Stimulated activated CD8-positive, alpha-beta memory T cell treated with anti-CD3 and anti-CD28 coated beads, Interleukin-15, amount 100 ng/mL, for 48 hours (primary cell): ENCODE measurements at regions not wholly inside any gene's neighbourhood (a gene's known extent, or its start where the extent isn't known, plus 50 kb on each side); places are given as distances from the start of the nearest gene placed in this dataset.
"Not testable (repeated sequence)": the region's sequence is repeated elsewhere in the genome, so short reads cannot be mapped to it uniquely, and the experiment has no call there.

ENCODE experiments used
- DNase-seq, 2 donors: peaks; one replicate each; pipeline ENCODE4 v3.0.0-alpha.2; 2020; ENCODE audit warnings: low read depth in 2 of 2

DNA sequence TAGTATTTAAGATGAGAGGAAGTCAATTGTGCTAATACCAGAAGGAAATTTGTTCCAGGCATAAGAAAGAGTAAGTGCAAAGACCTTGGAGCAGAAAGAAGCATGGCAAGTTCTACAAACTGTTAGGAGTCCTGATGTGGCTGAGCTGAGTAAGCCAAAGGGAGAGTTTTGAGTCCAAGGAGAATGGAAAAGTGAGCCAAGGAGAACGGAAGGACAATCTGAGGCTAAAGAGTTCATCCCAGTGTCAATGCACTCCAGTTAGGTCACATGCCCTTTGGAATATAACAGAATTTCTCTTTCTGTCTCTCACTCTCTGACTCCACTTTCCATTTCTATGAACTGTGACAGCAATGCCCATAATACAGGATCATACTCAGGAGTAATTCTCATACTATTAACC, 224.7 kb downstream of the CAAP1 start:
- DNase-seq, result no peak

DNA sequence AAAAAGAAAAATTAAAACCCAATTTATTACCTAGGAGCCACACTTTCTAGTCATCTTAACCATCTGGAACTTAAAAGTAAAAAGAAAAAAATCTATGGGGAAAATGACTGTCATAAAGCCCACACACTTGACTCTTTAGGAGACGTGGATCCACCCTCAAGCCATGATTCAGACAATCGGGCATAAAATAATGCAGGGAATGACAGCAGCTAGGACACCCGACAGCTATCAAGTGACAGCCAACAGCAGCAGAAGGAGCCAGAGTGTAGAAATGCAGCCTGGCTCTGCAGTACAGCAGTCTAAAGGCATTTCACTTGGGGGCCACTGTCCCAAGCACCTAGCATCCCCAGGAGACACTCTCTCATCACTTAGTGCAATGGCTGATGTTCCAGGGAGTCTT, 226.9 kb downstream of the CAAP1 start:
- DNase-seq, result no peak

DNA sequence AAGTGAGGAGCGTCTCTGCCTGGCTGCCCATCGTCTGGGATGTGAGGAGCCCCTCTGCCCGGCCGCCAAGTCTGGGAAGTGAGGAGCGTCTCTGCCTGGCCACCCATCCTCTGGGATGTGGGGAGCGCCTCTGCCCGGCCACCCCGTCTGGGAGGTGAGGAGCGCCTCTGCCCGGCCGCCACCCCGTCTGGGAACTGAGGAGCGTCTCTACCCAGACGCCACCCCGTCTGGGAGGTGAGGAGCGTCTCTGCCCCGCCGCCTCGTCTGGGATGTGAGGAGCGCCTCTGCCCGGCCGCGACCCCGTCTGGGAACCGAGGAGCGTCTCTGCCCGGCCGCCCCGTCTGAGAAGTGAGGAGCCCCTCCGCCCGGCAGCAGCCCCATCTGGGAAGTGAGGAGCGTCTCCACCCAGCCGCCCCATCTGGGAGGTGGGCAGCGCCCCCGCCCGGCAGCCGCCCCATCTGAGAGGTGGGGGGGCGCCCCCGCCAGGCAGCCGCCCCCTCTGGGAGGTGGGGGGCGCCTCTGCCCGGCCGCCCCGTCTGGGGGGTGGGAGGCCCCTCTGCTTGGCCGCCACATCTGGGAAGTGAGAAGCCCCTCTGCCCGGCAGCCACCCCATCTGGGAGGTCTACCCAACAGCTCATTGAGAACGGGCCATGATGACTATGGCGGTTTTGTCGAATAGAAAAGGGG, 228.4 kb downstream of the CAAP1 start:
- not testable (repeated sequence) for DNase-seq

DNA sequence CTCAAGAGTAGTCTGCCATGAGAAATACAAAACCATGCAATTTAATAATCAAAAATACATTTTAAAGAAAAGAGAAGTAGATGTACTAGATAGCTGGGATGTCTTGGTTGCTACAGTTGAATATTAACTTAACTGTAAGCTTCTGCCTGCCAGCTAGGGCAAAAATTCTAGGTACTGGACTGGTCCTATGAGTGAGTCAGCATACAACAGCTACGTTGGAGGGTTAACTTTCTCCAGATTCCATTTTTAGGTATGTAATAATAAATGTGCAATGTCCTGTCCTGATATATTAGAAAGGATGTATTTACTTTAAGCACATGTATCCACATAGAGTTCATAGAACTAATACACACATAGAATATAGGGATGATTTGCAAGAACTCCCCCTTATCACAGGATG, 230.1 kb downstream of the CAAP1 start:
- no peak for DNase-seq

DNA sequence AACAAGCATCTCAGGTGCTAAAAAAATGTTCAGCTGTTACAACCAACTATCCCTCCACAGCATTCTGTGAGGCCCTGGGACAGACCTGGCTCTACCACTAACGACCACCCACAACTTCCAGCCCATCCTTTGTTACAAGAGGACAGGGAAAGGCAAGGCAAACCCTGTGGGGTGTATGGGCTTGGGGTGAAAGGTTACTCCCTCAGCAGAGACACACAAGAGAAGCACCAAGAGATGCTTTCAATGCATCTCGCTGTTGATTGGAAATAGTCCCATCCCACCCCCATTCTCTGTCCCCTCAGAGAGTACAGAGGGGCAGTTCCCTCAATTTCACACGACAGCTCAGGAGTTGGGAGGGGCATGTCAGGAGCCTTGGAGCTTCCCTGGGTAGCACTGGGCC, 234.1 kb downstream of the CAAP1 start:
- DNase-seq, result no peak

DNA sequence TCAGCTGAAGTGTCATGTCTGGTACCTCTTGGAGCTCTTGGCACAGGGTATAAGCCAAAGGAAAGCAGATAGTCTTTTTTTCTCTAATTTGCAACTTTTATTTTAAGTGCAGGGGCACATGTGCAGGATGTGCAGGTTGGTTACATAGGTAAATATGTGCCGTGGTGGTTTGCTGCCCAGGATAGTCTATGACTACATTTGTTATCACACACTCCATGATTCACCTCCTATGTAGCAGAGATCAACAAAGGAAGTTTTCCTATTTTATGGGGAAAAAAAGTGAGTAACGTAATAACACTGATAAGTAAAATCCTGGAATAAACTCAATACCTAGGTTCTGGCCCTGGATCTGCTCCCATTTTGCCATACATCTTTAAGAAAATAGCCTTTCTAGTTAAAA, 234.6 kb downstream of the CAAP1 start:
- no peak for DNase-seq

DNA sequence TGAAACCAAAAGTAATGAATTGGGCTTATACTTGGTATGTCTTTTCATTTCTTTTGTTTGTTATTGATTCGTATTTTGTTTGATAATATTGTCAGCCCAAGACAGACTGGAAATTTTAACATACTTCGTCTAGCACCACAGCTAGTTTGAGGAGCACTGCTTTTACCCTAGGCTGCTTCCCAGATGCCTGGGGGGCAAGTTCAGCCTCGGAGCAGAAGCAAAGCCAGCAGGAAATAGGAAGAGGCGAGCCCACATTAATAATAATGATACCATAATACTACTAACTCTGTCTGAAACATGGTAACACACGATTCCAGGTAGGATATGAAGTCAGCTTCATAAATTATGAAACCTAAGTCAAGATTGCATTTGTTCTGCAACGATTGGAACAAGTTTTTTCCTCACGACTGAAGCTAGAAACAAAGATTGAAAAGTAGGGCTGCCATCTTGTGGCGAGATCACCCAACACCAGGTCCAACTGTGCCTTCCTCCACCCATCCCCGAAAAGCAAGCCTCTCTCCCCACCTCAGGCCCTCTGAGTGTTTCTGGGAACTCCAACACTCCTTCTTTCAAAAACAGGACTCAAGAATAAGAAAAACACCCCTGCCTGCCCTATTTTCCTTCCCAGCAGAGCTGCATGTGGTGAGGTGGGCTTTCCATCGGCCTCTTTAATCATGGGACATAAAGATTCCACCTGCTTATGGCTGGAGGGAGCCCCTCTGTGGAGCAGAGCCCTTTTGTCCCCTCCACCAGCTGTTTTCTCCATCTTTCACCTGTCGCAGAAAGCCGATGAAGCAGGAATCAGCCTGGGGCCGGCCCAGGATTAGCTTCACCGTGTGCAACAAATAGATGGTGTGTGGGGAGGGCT, 236.4 kb downstream of the CAAP1 start:
- DNase-seq, result no peak

DNA sequence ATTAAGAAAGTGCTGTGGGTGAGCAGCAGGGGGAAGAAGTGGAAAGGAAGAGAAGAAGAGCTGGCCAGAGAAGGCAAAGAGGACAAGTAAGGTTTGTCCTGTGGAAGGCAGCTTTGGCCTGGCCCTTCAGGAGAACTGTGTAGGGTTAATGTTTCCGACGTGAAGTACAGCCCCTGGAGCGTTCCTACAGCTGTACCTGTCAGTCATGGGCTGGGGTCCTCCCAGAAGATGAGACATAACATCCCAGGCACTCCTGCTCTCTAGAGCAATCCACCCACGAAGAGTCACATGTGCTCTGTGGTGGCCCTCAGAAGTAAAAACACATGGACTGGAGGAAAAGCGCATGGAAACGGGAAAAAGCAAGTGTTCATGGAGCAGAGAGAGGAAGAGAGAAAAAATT, 237.4 kb downstream of the CAAP1 start:
- no peak for DNase-seq

DNA sequence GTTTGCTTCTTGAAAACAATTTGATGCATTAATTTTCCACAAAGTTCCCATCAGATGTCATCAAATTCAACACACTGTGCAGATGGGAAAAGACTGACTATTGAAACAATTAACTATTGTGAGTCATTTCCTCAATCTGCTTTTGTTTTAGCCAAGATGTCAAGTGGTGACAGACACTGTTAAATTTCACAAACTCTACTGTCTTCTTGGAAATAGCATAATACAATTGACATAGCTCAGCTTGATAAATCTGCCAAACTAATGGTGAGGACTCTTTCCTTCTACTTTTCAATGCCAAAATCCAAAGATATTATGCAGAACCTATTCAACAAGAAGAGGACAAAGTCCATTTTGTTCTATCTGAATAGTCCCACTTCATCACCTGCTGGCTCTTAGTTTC, 242.3 kb downstream of the CAAP1 start:
- DNase-seq, result no peak

DNA sequence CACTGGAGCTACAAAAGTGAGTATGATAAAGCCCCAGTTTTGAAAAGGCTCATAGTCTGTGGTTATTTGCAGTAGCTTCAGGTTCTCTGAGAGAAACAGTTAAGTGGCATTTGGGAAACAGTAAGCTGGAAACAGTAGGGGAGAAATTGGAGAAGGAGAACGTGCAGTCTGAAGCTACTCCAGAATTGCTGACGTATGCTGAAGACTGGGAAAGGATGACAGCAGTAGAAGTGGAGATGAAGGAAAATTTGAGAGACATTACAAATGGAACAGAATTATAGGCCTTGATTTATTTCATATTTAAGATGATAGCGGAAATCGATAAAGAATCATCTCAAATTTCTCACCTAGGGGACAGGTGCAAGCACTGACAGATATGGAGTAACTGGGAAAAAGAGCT, 248.8 kb downstream of the CAAP1 start:
- no peak for DNase-seq

DNA sequence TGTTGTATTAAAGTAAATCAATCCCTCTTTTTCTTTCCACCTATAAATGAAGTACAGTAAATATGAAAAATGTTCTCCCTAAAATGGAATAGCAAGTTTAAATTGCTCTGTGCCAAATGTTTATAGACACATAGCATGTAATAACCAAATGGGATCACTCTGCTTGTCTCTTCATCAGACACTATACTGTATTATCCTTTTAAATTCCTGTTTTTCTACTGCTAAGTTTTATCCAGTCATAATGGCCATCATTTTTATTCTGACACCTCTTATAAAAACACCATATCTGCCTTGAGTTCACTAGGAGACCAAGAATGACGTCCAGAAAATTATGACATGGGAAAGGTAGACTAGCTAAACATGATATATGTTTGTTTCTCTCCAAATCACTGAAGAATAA, 252.8 kb downstream of the CAAP1 start:
- no peak for DNase-seq

DNA sequence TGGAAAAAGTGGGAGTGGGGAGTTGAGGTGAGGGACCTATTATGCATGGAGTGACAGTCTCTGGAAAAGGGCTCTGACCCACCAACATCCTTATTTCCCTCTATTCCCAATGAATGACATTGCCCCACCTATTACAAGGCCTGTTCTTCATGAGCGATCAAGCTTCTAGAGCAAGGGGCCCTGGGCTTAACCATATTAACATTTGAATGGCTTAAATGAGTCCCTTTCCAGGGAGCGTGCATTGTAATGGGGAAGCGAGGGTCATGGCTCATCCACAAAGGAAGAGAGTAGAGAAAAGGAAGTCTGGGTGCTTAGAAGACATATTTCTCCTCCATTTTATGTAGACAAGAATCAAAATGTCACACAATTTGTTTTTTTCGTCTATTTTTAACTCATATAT, 255.5 kb downstream of the CAAP1 start:
- no peak for DNase-seq

DNA sequence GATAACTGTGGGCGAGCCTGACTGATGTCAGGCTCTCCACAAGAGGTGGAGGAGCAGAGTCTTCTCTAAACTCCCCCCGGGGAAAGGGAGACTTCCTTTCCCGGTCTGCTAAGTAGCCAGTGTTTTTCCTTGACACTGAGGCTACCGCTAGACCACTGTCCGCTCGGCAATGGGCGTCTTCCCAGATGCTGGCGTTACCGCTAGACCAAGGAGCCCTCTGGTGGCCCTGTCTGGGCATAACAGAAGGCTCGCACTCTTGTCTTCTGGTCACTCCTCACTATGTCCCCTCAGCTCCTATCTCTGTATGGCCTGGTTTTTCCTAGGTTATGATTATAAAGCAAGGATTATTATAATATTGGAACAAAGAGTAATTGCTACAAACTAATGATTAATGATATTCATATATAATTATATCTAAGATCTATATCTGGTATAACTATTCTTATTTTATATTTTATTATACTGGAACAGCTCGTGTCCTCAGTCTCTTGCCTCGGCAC, 278.7 kb downstream of the CAAP1 start:
- DNase-seq, result not testable (repeated sequence)

DNA sequence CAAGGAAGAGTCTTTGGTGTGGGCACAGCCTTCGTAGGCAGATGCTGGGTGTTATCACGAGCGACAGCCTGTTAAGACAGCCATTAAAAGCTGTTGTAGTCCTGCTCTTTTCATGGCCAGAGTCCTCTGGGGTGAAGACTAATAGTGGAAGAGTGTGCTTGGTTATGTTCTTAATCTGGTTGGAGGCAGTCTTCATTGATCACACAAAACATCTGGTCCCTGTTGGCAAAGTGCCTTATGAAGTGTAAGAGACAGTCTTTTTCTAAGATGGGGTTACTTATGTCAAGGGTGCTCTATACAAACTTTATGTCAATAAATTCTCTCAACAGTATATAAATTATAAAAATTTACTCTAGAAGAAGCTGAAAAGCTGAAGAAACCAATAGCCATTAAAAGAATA, 280.4 kb downstream of the CAAP1 start:
- DNase-seq, result no peak

DNA sequence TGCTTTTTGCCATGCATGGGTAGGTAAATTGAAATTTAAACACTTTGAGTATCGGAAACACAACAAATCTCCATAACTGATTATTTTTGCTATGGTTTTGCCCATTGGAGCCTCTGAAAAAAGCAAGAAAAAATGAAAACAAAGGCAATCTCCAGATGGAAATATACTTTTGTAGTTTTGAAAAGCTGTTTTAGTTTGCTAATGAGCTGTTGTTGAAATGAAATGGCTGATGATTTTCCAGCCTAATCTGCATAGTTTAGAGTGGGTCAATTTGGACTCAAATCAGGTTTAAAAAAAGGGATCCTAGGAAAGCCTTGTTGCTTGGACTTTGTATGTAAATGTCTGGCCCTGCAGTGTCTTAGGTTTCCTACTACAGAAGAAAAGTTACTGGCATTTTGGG, 285.8 kb downstream of the CAAP1 start:
- no peak for DNase-seq

DNA sequence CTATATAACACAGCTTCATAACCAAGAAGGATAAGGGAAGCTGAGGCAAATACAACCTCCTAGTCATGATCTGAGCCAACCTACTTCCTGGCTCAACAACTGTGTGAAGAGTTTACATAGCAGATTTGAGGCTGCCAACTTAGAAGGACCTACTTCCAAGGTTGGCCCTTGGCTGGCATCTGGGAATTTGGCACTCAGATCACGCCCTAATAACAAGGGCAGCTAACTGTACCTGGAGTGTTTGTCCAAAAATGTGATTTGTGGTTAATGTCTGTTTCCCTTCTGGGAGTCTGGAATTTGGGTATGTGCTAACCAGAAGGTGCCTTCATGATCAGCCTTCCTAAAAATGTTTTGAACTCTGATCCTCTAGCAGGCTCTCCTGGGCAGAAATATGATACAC, 287.2 kb downstream of the CAAP1 start:
- no peak for DNase-seq

DNA sequence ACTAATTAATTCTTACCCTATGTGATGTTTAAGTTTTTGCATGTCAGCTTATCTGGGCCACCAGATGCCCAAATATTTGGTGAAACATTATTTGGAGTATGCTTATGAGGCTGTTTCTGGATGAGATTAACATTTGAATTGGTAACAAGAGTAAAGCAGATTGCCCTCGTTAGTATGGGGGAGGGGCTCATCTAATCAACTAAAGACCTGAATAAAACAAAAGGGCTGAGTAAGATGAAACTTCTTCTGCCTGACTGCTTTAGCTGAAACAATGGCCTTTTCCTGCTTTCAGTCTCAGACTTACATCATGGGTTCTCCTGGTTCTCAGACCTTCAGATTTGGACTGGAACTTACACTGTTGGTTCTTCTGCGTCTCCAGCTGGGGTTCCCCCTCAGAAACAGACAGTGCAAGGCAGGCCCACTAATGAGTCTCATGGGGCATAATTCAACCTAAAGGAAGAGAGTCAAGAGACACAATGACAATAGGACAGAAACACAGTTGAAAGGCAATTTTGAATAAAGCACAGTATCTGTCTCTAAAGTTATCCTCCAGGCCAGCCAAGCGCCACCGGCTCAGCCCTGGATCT, 288.4 kb downstream of the CAAP1 start:
- no peak for DNase-seq

DNA sequence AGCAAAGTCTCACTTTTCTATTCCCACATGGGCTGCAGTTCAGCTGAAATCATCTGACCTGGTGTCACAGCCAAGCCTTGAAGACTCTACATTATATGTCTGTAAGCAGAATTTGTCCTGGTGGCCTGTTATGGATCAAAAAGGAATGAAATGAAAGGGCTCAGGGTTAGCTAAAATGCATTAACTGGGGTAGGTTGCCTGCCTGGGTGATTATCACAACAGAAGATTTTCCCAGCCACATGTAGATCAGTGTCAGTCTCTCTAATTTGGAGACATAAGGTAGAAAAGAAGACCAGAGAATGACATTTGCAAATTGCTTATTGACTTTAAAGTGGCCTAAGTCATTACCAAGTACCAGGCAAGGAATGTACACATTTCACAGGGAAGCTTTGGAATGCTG, 289.0 kb downstream of the CAAP1 start:
- DNase-seq, result no peak

DNA sequence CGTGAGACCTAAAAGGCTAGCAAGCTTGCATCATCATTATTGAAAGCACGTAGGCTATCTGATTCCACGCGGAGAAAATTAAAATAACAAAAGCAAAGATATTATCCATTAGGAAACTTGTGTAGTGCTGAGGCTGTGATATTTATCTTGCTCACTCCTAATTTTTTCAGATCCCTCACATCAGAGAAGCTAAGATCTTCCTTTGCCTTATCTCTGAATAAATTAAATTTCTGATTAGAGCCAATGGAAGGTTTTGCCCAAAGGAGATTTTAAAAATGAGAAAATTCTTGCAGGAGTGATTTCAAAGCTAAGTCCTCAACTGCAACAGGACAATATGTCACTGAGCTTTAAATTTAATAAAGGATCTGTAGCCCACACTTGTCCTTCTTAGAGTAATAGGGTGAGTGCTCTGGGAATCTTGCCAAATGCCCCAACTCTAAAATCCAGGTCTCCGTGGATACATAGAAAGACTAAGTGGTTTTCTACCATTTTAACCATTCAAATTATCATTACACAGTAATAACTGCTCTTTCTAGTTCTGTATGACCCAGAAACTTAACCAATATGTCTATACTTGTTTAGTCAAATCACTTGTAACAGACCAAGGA, 295.0 kb downstream of the CAAP1 start:
- DNase-seq, result no peak

DNA sequence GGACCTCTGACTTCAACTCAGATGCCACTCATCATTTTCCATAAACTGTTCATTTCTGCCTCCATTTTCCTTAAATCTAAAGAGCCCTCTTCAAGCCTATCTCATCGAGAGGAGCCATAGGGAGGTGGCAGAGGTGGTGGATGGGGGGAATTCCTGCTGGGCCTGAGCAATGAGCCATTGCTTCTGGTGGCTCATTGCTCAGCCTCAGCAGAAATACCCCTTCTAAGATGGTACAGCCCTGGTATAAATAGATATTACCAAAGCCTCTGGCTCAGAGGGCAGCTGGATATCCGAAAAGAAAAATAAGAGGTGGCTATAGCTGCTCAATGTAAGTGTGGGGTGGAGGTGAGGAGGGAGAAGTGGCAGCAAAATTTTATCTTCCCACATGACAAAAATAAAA, 313.5 kb downstream of the CAAP1 start:
- DNase-seq, result no peak

DNA sequence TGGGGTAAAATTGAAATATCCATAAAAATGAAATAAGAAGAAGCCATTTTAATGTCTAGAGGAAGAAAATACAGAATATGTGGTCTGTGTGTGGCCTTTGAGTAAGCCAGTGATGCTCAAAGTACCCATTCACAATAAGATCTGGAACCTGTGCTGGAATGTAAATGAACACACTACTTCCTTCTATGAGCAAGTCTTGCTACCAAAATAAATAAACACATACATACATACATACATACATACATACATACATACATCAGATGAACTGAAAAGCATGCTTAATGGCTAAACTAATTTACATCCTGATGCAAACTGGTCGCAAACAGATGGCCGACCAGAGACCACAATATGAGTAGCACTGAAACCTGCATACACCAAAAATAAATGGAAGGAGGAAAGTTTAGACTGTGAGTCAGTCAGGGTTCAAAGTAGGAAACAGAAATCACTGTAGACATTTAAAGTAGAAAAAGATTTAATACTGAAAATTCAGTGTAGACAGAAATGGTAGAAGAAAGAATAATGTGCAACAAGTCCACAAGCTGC, 317.6 kb downstream of the CAAP1 start:
- DNase-seq, result no peak

DNA sequence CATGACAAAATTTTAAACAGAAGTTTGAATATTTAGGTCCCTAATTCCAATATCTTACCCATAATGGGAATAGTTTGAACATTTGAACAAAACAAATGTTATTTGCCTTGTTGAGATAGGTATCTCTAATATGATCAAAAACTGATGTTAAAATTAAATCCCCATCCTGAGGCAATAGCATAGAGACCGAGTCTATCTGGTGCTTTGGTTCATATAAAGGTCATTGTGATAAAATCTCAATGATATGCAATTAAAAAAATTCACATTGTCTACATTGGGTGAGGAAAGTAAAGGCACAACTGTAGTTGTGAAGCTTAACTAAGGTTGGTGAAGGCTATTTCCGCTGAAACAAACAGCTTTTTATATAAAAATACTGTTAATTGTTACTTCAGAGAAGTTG, 318.3 kb downstream of the CAAP1 start:
- DNase-seq, result no peak
